Superior temporal gyrus (tissue), 1 donor: ENCODE measurements at regions not wholly inside any gene's neighbourhood (a gene's known extent, or its start where the extent isn't known, plus 50 kb on each side); places are given as distances from the start of the nearest gene placed in this dataset.

Experiments
- DNase-seq: peaks from one replicate; pipeline ENCODE4 v3.0.0-alpha.2; 2016; ENCODE audit errors: extremely low spot score

GRCh38 chr9:91066856-91067255 lies 265.2 kb downstream of the SYK start:
- DNase-seq = no peak

GRCh38 chr9:91067306-91067860 lies 265.8 kb downstream of the SYK start:
- no peak for DNase-seq

- DNase-seq = no peak
Measured at GRCh38 chr9:91071184-91071990, 269.8 kb downstream of the SYK start.

- no peak for DNase-seq
Measured at GRCh38 chr9:91073049-91073810, 271.6 kb downstream of the SYK start.

GRCh38 chr9:91073811-91074771 lies 272.5 kb downstream of the SYK start:
- DNase-seq = no peak

DNA sequence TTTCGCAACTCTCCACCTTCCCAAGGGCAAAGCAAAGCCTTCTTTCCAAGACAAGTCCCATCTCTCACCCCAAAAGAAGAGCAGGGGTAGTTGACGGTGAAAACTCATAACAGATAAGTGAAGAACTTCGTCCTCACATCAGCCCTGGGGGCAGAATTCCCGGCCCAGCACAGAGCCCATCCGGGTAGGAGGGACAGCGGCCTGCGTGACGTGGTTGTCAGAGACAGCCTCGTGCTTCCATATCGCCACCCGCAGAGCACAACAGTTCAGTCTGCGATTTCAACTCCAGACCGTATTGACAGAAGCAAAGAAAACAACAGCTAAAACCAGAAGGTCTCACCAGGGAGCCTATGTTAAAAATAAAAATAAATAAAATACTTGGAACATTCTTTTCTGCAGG lies 273.2 kb downstream of the SYK start:
- DNase-seq = no peak

- no peak for DNase-seq
Measured at GRCh38 chr9:91075279-91075678, 273.7 kb downstream of the SYK start.

- no peak for DNase-seq
Measured at GRCh38 chr9:91077624-91078368, 276.2 kb downstream of the SYK start.

- no peak for DNase-seq
Measured at GRCh38 chr9:91078369-91078695, 276.7 kb downstream of the SYK start.

DNA sequence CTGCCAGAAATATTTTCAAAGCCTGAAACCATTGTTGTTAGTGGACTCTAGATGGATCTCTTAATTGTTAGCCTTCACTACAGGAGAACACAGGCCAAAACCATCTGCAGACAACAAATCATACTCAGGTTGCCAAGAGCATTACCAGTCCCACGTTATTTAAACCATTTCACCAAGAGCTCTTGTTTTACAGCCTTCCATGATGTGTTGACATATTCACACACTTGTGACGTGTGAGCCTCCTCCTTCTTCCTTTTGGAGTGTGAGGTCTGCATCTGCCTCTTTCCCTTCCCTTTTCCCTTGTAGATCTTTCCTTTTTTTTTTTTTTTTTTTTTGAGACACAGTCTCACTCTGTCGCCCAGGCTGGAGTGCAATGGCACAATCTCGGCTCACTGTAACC lies 279.0 kb downstream of the AUH start:
- no peak for DNase-seq

DNA sequence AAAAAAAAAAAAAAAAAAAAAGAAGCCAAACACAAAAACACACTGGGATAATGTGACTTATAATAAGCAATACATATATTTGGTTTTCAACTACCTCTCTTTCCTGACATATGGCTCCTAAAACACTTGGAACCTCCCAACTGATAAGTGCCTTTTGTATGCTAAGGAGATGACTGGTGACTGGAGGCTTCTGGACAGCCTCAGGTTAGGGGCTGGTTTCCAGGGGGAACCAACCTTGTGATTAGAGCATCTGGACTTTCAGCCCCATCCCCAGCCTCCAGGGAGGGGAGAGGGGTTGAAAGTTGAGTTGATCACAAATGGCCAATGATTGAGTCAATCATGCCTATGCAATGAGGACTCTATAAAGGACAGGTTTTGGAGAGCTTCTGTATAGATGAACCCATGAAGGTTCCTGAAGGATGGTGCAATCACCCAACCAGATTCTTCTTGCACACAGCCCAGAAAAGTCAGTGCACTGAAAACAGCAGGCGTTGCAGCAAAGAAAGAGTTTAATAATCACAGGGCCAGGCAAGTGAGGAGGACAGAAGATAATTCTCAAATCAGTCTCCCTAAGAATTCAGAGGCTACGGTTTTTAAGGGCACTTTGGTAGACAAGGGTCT lies 276.7 kb downstream of the AUH start:
- no peak for DNase-seq

DNA sequence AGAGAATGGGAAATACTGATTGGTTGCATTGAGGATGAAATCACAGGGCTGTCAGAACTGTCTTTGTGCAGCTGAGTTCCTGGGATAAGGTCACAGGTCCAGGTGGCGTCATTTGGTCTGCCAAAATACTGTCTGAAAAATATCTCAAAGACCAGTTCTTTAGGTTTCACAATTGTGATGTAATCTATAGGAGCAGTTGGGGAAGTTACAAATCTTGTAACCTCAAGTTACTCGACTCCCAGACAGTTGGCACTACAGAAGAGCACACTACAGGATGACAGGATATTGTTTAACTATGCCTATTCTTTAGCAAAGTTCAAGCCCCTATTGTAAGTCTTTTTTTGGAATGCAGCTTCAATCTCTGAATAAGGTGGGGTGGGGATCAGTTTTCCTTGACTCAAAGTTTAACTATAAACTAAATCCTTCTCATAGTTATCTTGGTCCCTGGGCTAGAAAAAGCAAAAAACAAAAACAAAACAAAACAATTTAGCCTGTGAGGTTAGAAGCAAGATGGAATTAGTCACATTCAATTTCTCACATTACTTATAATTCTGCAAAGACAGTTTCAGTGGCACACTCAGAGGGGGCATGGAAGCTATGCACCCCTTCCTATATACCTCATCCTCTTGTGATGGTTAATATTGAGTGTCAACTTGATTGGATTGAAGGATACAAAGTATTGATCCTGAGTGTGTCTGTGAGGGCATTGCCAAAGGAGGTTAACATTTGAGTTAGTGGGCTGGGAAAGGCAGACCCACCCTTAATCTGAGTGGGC lies 276.0 kb downstream of the AUH start:
- no peak for DNase-seq

DNA sequence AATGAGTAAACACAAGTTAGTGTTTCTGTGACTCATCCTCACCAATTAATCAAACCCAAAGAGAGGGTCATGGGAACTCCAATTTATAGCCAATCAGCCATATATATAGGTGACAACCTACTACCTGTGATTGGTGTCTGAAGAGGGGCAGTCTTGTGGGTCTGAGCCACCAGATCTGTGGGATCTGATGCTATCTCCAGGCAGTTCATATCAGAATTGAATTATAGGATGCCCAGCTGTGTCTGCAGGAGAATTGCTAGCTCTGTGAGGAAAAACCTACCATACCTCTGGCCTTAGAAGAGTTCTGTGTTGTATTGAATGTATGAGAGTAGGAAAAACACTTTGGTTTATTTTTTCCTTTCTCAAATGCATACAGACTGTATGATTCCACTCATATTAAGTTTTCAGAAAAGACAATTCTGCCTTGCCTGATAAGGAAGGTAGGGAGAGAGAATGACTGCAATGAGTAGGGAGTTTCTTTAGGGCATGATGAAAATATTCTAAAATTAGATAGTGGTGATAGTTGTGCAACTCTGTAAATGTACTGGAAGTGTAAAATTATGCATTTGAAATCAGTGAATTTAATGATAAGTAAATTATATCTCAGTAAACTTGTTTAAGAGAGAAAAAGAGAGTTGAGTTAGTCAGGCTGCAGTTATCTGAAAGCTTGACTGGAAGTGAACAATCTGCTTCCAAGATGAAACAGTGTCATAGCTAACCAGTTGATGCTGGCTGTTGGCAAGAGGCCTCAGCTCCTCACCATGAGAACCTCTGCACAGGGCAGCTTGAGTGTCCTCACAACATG lies 274.9 kb downstream of the AUH start:
- DNase-seq = no peak

GRCh38 chr9:91087462-91087759 lies 274.3 kb downstream of the AUH start:
- no peak for DNase-seq

DNA sequence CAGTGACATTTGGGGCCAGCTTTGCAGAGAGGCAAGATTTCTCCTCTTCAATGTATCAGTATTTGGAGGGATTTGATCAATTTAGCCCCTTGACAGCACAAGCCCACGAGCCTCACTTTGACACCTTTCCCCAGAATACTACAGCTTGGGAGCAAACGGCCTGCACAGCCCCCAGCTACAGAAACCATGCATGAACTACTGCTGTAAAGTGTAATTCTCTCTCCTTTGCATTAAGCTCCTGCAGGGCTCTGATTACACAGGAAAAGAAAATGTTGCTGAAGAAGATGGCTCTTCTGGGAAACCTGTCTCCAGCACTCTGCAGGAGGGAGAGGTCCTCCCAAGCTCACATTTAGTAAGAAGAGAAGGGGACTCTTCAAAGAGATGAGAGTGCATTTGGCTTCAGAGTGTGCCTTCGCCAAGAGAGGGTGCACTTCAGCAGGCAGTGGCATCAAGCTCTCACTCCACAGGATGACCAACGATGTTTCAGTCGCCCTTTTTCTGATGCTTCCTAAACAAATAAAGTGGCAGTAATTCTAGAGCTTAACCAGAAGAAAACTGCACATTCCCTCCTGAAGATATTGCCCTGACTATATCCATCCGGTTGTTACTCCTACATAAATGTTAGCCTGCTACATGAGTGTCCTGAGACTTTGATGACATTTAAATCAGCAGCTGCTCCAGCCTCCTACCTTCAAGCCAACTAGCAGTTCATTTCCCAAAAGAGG lies 272.2 kb downstream of the AUH start:
- peak; percentile 26 for DNase-seq

- no peak for DNase-seq
Measured at GRCh38 chr9:91090130-91090410, 271.6 kb downstream of the AUH start.

GRCh38 chr9:91092214-91092613 lies 269.5 kb downstream of the AUH start:
- DNase-seq = no peak

GRCh38 chr9:91094324-91095088 lies 267.2 kb downstream of the AUH start:
- DNase-seq = no peak
